ENCODE measurements at regions not wholly inside any gene's neighbourhood (a gene's known extent, or its start where the extent isn't known, plus 50 kb on each side); places are given as distances from the start of the nearest gene placed in this dataset.
A peak's percentile ranks its signal among the peaks of the same experiment; 100 is the strongest.
"Not testable (repeated sequence)": the region's sequence is repeated elsewhere in the genome, so short reads cannot be mapped to it uniquely, and the experiment has no call there.

- H3K4me3 ChIP-seq (ENCODE audit: low read length); H3K9me3 ChIP-seq (ENCODE audit: low read length); H3K4me3 Mint-ChIP-seq; H3K36me3 ChIP-seq (ENCODE audit: insufficient read depth, low read length); POLR2A ChIA-PET; H3K27ac ChIP-seq (ENCODE audit: low read depth, low read length); H3K4me1 ChIP-seq (ENCODE audit: insufficient read depth, low read length); H3K36me3 Mint-ChIP-seq; CTCF ChIA-PET; H3K27me3 Mint-ChIP-seq; DNase-seq; H3K4me1 Mint-ChIP-seq; H3K27ac Mint-ChIP-seq; H3K9me3 Mint-ChIP-seq; H3K27me3 ChIP-seq (ENCODE audit: insufficient read depth, low read length, poor library complexity, severe bottlenecking): not testable (repeated sequence)
These were observed 254.9 kb upstream of the AGTR2 start for GRCh38 chrX:115915625-115916024.

GRCh38 chrX:115929480-115929879 lies 241.1 kb upstream of the AGTR2 start:
- Mint-ChIP-seq H3K27ac (no peak overlapping the region), H3K4me3 (no peak overlapping the region), H3K36me3 (peaks cover 0 to 3% (median 0%) of the 10 kb centered on the region in 3 donors), H3K27me3 (no peaks in the 10 kb centered on the region), H3K9me3 (peaks cover 0 to 38% (median 12%) of the 10 kb centered on the region in 5 donors), H3K4me1 (no peaks in the 10 kb centered on the region)
- no peak overlapping the region for H3K4me3 ChIP-seq (ENCODE audit: low read length)
- no peaks in the 10 kb centered on the region for H3K36me3 ChIP-seq (ENCODE audit: insufficient read depth, low read length)
- no peak for DNase-seq
- H3K9me3 ChIP-seq (ENCODE audit: low read length) = no peaks in the 10 kb centered on the region
- H3K27ac ChIP-seq (ENCODE audit: low read depth, low read length) = no peak overlapping the region
- no peaks in the 10 kb centered on the region for H3K4me1 ChIP-seq (ENCODE audit: insufficient read depth, low read length)
- no peaks in the 10 kb centered on the region for H3K27me3 ChIP-seq (ENCODE audit: insufficient read depth, low read length, poor library complexity, severe bottlenecking)
- POLR2A ChIA-PET = no interaction called here
- CTCF ChIA-PET = no interaction called here

- Mint-ChIP-seq H3K9me3 (peaks cover 0 to 15% (median 0%) of the 10 kb centered on the region in 5 donors), H3K4me3 (no peak overlapping the region), H3K27me3 (no peaks in the 10 kb centered on the region), H3K36me3 (no peaks in the 10 kb centered on the region), H3K27ac (no peak overlapping the region), H3K4me1 (peaks cover 0 to 2% (median 0%) of the 10 kb centered on the region in 3 donors)
- CTCF ChIA-PET = no interaction called here
- Histone ChIP-seq H3K27ac (ENCODE audit: low read depth, low read length) (no peak overlapping the region), H3K36me3 (ENCODE audit: insufficient read depth, low read length) (no peaks in the 10 kb centered on the region), H3K27me3 (ENCODE audit: insufficient read depth, low read length, poor library complexity, severe bottlenecking) (no peaks in the 10 kb centered on the region), H3K4me1 (ENCODE audit: insufficient read depth, low read length) (no peaks in the 10 kb centered on the region), H3K4me3 (ENCODE audit: low read length) (no peak overlapping the region), H3K9me3 (ENCODE audit: low read length) (no peaks in the 10 kb centered on the region)
- POLR2A ChIA-PET = no interaction called here
- no peak for DNase-seq
These were observed 234.5 kb upstream of the AGTR2 start for GRCh38 chrX:115936008-115936407.

- ChIA-PET CTCF (no interaction called here), POLR2A (no interaction called here)
These were observed 231.5 kb upstream of the AGTR2 start for GRCh38 chrX:115939070-115939469.

GRCh38 chrX:115939636-115940160 lies 230.8 kb upstream of the AGTR2 start:
- peaks cover 0 to 2% (median 0%) of the 10 kb centered on the region in 5 donors for H3K9me3 Mint-ChIP-seq

More at GRCh38 chrX:115939070-115939469, 231.5 kb upstream of the AGTR2 start:
- Mint-ChIP-seq H3K4me1 (peaks cover 0 to 2% (median 0%) of the 10 kb centered on the region in 3 donors), H3K27me3 (peaks cover 0 to 6% of the 10 kb centered on the region in 2 donors), H3K4me3 (no peak overlapping the region), H3K36me3 (no peaks in the 10 kb centered on the region), H3K9me3 (peaks cover 0 to 2% (median 1%) of the 10 kb centered on the region in 5 donors), H3K27ac (no peak overlapping the region)
- Histone ChIP-seq H3K9me3 (ENCODE audit: low read length) (no peaks in the 10 kb centered on the region), H3K36me3 (ENCODE audit: insufficient read depth, low read length) (no peaks in the 10 kb centered on the region), H3K27ac (ENCODE audit: low read depth, low read length) (no peak overlapping the region), H3K4me1 (ENCODE audit: insufficient read depth, low read length) (no peaks in the 10 kb centered on the region), H3K4me3 (ENCODE audit: low read length) (no peak overlapping the region), H3K27me3 (ENCODE audit: insufficient read depth, low read length, poor library complexity, severe bottlenecking) (no peaks in the 10 kb centered on the region)
- no peak for DNase-seq

GRCh38 chrX:115940348-115940747 lies 230.2 kb upstream of the AGTR2 start:
- no peak for DNase-seq
- Histone ChIP-seq H3K27ac (ENCODE audit: low read depth, low read length) (no peak overlapping the region), H3K9me3 (ENCODE audit: low read length) (no peaks in the 10 kb centered on the region), H3K36me3 (ENCODE audit: insufficient read depth, low read length) (no peaks in the 10 kb centered on the region), H3K4me3 (ENCODE audit: low read length) (no peak overlapping the region), H3K27me3 (ENCODE audit: insufficient read depth, low read length, poor library complexity, severe bottlenecking) (no peaks in the 10 kb centered on the region), H3K4me1 (ENCODE audit: insufficient read depth, low read length) (no peaks in the 10 kb centered on the region)
- ChIA-PET CTCF (no interaction called here), POLR2A (no interaction called here)
- no peak overlapping the region for H3K4me3 Mint-ChIP-seq
- H3K9me3 Mint-ChIP-seq = peaks cover 0 to 2% (median 0%) of the 10 kb centered on the region in 5 donors
- H3K27me3 Mint-ChIP-seq = peaks cover 0 to 6% of the 10 kb centered on the region in 2 donors
- H3K36me3 Mint-ChIP-seq = no peaks in the 10 kb centered on the region
- H3K4me1 Mint-ChIP-seq = peaks cover 0 to 2% (median 0%) of the 10 kb centered on the region in 3 donors
- H3K27ac Mint-ChIP-seq = peak overlapping the region in 1 of 8 donors; percentile 7

More at GRCh38 chrX:115939636-115940160, 230.8 kb upstream of the AGTR2 start:
- Histone ChIP-seq H3K4me1 (ENCODE audit: insufficient read depth, low read length) (no peaks in the 10 kb centered on the region), H3K27ac (ENCODE audit: low read depth, low read length) (no peak overlapping the region), H3K36me3 (ENCODE audit: insufficient read depth, low read length) (no peaks in the 10 kb centered on the region), H3K4me3 (ENCODE audit: low read length) (no peak overlapping the region), H3K27me3 (ENCODE audit: insufficient read depth, low read length, poor library complexity, severe bottlenecking) (no peaks in the 10 kb centered on the region), H3K9me3 (ENCODE audit: low read length) (no peaks in the 10 kb centered on the region)
- peaks cover 0 to 6% of the 10 kb centered on the region in 2 donors for H3K27me3 Mint-ChIP-seq
- ChIA-PET POLR2A (no interaction called here), CTCF (no interaction called here)
- H3K36me3 Mint-ChIP-seq = no peaks in the 10 kb centered on the region
- no peak for DNase-seq
- no peak overlapping the region for H3K4me3 Mint-ChIP-seq
- H3K27ac Mint-ChIP-seq = no peak overlapping the region
- H3K4me1 Mint-ChIP-seq = peaks cover 0 to 2% (median 0%) of the 10 kb centered on the region in 3 donors

- no peaks in the 10 kb centered on the region for H3K9me3 ChIP-seq (ENCODE audit: low read length)
- H3K36me3 ChIP-seq (ENCODE audit: insufficient read depth, low read length) = no peaks in the 10 kb centered on the region
- Mint-ChIP-seq H3K9me3 (peaks cover 0 to 2% (median 0%) of the 10 kb centered on the region in 5 donors), H3K36me3 (no peaks in the 10 kb centered on the region), H3K27ac (no peak overlapping the region), H3K4me3 (no peak overlapping the region), H3K4me1 (peaks cover 0 to 2% (median 0%) of the 10 kb centered on the region in 3 donors), H3K27me3 (peaks cover 0 to 7% of the 10 kb centered on the region in 2 donors)
- H3K4me3 ChIP-seq (ENCODE audit: low read length) = no peak overlapping the region
- no peak overlapping the region for H3K27ac ChIP-seq (ENCODE audit: low read depth, low read length)
- CTCF ChIA-PET = no interaction called here
- H3K27me3 ChIP-seq (ENCODE audit: insufficient read depth, low read length, poor library complexity, severe bottlenecking) = no peaks in the 10 kb centered on the region
- DNase-seq = peak in 2 of 5 donors; percentile 47 to 49
- no peaks in the 10 kb centered on the region for H3K4me1 ChIP-seq (ENCODE audit: insufficient read depth, low read length)
- POLR2A ChIA-PET = no interaction called here
These were observed 229.6 kb upstream of the AGTR2 start for GRCh38 chrX:115940888-115941332.

- Histone ChIP-seq H3K4me3 (ENCODE audit: low read length) (no peak overlapping the region), H3K27ac (ENCODE audit: low read depth, low read length) (no peak overlapping the region), H3K9me3 (ENCODE audit: low read length) (no peaks in the 10 kb centered on the region), H3K4me1 (ENCODE audit: insufficient read depth, low read length) (no peaks in the 10 kb centered on the region), H3K27me3 (ENCODE audit: insufficient read depth, low read length, poor library complexity, severe bottlenecking) (no peaks in the 10 kb centered on the region), H3K36me3 (ENCODE audit: insufficient read depth, low read length) (no peaks in the 10 kb centered on the region)
- peaks cover 0 to 2% (median 0%) of the 10 kb centered on the region in 5 donors for H3K9me3 Mint-ChIP-seq
- no peak for DNase-seq
- H3K27ac Mint-ChIP-seq = no peak overlapping the region
- H3K4me3 Mint-ChIP-seq = no peak overlapping the region
- H3K4me1 Mint-ChIP-seq = peaks cover 0 to 2% (median 0%) of the 10 kb centered on the region in 3 donors
- CTCF ChIA-PET = no interaction called here
- POLR2A ChIA-PET = no interaction called here
- H3K36me3 Mint-ChIP-seq = no peaks in the 10 kb centered on the region
- H3K27me3 Mint-ChIP-seq = peaks cover 0 to 8% of the 10 kb centered on the region in 2 donors
These were observed 229.2 kb upstream of the AGTR2 start for GRCh38 chrX:115941388-115941787.
